Left renal cortex interstitium (tissue), 4 donors: ENCODE measurements at regions not wholly inside any gene's neighbourhood (a gene's known extent, or its start where the extent isn't known, plus 50 kb on each side); places are given as distances from the start of the nearest gene placed in this dataset.
"Not testable (repeated sequence)": the region's sequence is repeated elsewhere in the genome, so short reads cannot be mapped to it uniquely, and the experiment has no call there.

Source experiments
- DNase-seq, 4 donors: peaks; one replicate each; pipeline ENCODE4 v3.0.0-alpha.2; 2013; ENCODE audit warnings: low read depth in 4 of 4, low spot score in 2 of 4, missing footprints in 1 of 4

DNA sequence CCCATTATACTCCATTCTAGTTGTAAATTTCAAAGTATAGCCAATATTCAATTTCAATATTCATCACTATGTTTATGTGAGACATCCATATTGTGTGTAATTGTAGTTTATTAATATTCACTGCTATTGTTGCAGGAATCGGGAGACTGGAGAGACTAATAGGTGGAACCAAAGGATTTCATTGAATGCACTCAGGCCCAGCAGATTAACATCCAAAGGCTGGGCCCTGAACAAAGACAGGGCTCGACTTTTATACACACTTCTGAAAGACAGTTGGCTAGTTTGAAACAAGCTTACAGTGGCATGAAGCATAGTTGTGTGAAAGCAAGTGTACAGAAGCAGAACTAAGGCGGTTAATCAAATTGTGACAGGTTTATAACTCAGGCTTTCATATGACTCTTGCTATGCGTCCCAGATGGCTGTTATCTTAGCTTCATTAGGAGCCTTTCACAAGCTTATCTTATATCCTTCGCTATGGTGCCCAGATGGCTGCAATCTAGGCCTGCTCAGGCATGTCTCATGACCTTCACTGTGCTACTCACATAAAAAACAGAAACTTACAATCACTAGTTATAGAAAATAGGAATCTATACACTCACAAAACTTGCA is 1038.8 kb upstream of the EPHA6 start:
- no peak for DNase-seq

GRCh38 chr3:95781598-95781997 is 1032.8 kb upstream of the EPHA6 start:
- no peak for DNase-seq

GRCh38 chr3:95789111-95789510 is 1025.3 kb upstream of the EPHA6 start:
- DNase-seq = no peak

DNA sequence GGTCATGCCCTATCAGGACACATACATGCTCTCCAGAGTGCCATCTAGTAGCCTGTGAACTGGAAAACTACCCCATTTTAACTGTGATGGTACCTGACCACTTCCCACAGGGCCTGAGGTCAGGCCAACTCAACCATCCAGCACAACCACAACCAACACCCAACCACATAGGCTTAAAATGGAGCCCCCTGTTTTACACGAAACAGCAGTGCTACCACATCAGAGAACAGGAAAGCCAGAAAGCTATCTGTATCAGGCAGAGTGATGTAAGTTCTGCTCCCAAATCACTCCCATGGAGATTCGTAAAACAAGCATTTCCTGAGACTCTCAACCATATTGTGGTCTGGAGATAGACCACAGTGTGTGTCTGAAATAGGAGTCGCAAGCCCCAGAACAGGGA is 1017.3 kb upstream of the EPHA6 start:
- DNase-seq = no peak

DNA sequence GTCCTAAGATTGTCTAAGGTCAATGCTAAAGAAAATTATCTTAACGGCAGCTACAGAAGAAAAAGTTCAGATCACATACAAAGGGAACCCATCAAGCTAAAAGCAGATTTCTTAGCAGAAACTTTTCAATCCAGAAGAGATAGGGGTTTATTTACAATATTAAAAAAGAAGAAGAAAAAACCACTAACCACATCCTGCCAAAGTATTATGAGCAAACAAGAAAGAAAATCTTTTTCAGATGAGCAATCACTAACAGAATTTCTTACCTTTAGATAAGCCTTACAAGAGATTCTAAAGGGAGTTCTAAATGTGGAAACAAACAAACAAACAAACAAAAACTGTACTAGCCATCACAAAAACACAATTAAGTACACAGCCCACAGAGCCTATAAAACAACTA is 1015.8 kb upstream of the EPHA6 start:
- no peak for DNase-seq

DNA sequence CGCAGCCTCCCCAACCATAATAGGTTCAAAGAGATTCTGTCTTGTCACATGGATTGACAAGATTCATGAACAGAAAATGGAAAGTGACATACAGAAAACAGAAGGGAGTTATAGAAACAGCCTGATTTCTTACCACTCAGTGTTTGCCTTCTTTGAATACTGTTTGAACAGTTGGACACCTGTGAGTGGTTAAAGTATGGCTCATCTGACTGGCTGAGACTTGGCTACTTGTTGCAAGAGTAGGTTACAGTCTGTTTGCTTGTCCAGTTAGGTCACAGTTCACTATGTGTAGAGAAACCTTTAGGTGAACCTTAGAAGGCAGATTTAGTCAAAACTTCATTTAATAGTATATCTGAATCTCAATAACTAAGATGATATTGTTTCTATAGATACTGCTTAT is 1003.9 kb upstream of the EPHA6 start:
- DNase-seq = no peak

GRCh38 chr3:95813244-95813643 is 1001.1 kb upstream of the EPHA6 start:
- DNase-seq = no peak

DNA sequence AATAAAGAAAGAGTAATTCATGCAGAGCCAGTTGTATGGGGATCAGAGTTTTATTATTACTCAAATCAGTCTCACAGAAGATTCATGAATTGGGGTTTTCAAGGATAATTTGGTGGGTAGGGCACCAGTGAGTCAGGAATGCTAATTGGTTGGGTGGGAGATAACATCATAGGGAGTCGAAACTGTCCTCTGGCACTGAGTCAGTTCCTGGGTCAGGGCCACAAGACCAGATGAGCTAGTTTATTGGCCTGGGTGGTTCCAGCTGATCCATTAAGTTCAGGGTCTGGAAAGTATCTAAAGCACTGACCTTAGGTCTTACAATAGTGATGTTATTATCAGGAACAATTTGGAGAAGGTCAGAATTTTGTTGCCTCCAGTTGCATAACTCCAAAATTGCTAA is 998.6 kb upstream of the EPHA6 start:
- DNase-seq = no peak

DNA sequence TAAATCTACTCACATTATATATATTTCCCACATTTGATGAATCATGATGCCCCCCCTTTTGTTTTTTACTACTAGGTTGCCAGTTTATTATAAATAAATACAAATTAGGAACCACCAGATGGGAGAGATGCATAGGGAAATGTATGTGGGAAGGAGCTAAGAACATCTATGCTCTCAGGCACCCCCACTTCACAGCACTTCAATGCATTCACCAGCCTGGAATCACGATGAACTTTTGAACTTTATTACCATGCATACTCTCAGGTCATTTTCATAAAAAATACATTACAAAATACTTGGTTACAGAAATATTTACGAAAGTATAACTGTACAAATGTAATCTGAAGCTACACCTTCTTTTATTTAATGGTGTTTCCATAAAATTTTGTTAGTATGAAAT is 988.0 kb upstream of the EPHA6 start:
- DNase-seq = no peak

DNA sequence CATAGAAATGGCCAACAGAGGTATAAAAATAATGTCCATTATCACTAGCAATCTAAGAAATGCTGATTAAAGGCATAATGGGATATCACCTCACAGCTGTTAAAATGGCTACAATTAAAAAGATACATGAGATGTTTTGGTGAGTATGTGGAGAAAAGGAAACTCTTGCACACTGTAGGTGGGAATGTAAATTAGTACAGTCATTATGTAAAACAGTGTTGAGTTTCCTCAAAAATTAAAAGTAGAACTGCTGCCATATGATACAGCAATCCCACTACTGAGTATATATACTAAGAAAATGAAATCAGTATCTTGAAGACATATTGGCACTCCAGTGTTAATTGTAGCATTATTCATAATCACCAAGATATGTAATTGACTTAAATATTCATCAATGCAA is 982.2 kb upstream of the EPHA6 start:
- no peak for DNase-seq

- not testable (repeated sequence) for DNase-seq
Observed at GRCh38 chr3:95860628-95861027, 953.8 kb upstream of the EPHA6 start.

DNA sequence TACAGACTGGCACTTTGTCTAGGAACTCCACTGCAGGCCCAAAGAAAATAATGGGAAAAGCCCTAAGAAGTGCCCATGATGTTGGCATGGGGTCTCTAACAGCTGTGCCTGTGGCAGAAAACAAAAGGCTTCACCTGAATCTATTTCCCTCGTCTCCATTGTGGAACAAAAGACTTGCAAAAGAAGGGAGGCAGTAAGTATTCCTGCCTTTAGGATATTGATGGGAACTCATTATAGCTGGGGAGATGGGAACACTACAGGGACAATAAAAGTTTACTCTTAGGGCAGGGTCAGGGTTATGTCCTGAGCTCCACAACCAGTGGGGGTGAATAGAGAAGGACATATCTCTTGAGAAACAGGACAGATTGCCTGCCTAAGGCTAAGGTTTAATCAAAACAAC is 930.6 kb upstream of the EPHA6 start:
- no peak for DNase-seq

DNA sequence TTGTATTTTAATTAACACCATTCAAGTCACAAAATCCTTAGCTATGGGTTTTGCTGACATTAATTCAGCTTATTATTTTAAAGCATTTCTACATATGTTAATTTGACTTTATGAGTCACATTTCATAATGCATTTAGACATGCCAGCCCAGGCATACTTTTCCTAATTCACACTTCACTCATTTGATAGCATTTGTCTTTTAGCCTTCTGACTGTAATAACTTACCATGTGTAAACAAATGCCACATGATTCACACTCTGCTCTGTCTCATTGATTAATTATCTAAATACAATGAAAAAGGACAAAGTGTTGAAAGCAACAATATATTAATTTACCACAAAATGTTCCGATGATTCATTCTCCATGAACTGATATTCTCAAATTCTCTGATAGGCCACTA is 927.8 kb upstream of the EPHA6 start:
- no peak for DNase-seq

- DNase-seq = no peak
Observed at GRCh38 chr3:95887114-95887513, 927.3 kb upstream of the EPHA6 start.

GRCh38 chr3:95894820-95895219 is 919.6 kb upstream of the EPHA6 start:
- DNase-seq = no peak

DNA sequence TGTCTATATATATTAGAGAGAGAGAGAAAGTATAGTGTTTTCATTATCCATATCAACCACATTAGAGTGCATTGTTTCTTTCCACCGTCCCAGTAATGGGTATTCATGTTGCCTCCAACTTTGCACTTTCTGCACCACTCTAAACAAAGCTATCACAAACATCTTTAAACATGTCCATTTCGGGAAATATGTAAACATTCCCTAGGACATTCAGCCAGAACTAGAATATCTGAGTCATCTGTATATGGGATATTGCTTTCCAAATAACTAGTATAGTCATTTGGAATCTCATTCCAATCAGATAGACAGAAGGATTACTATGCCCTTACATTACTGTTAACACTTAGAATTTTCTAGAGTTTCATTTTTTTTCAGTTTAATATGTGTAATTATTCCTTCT is 914.9 kb upstream of the EPHA6 start:
- DNase-seq = no peak

DNA sequence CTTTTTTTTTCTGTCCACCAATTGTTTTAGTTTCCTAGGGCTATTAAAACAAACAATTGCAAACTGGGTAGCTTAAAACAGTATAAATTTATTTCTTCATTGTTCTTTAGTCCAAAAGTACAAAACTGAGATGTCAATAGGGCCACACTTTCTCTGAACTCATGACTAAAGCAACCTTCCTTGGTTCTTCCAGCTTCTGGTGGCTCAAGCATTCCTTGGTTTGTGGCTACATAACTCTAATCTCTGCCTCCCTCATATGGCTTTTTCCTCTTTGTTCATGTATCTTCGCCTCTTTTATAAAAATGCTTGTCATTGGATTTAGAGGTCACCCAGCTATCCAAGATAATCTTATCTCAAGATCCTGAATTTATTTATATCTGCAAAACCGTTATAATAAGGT is 914.5 kb upstream of the EPHA6 start:
- DNase-seq = no peak

GRCh38 chr3:95901948-95902347 is 912.4 kb upstream of the EPHA6 start:
- no peak for DNase-seq

- no peak for DNase-seq
Observed at GRCh38 chr3:95905182-95905581, 909.2 kb upstream of the EPHA6 start.

DNA sequence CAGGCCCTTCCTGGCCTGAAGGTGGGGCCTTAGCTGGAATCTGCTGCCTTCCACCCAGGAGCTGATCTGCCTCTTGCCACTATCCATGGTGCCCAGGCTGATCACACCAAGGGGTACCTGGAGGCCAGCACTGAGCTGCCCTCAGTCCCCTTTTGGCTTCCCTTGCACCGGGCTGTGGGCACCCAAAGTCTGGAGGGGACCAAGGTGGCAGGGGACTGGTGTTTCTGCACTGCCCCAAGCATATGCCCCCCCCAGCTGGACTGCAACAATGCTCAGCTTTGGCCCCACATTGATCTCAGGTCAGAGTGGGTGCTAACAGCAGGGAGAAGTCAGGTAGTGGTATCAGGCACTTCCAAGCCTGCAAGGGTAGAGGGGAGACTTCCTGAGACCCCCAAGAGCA is 902.6 kb upstream of the EPHA6 start:
- DNase-seq = no peak

DNA sequence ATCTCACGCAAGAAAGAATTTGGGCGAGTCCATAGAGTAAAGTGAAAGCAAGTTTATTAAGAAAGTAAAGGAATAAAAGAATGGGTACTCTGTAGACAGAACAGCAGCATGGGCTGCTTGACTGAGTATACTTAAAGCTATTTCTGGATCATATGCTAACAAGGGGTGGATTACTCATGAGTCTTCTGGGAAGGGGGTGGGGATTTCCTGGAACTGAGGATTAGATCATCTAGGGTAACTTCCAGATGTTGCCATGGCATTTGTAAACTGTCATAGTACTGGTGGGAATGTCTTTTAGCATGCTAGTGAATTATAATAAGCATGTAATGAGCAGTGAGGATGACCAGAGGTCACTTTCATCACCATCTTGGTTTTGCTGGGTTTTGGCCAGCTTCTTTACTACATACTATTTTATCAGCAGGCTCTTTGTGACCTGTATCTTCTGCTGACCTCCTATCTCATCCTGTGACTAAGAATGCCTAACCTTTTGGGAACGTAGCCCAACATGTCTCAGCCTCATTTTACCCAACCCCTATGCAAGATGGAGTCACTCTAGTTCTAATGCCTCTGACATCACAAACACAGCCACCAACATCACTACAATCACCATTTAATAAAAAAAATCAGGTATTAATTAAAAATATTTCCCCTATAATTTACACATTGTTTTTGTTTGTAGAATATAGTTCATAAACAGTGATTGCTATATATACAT is 890.7 kb upstream of the EPHA6 start:
- DNase-seq = no peak

- DNase-seq = no peak
Observed at GRCh38 chr3:95926904-95927501, 887.4 kb upstream of the EPHA6 start.
